Aorta (tissue), 5 donors: ENCODE measurements at regions not wholly inside any gene's neighbourhood (a gene's known extent, or its start where the extent isn't known, plus 50 kb on each side); places are given as distances from the start of the nearest gene placed in this dataset.

Experiments used
- ATAC-seq: fragments of 200-7000 bp; cut with Tn5 transposase; one replicate; pipeline ENCODE4 v1.9.1; 2022; ENCODE audit warnings: moderate library complexity; ENCODE audit not compliant: low FRiP score
- DNase-seq, 2 donors: peaks; one replicate each; pipeline ENCODE4 v3.0.0-alpha.2; 2020
- H3K27ac ChIP-seq, 2 donors: one replicate each; pipeline ENCODE4 v1.5.1; 2013; ENCODE audit warnings: low read length in 2 of 2, mild to moderate bottlenecking in 2 of 2, moderate library complexity in 2 of 2, control low read depth in 1 of 2, inconsistent platforms in 1 of 2, low read depth in 1 of 2
- H3K27me3 ChIP-seq, 2 donors: one replicate each; pipeline ENCODE4 v1.6.1; 2013; ENCODE audit warnings: control low read depth in 1 of 2, low read length in 1 of 2, mild to moderate bottlenecking in 1 of 2, moderate library complexity in 1 of 2; ENCODE audit not compliant: insufficient read depth in 2 of 2, control insufficient read depth in 1 of 2
- H3K36me3 ChIP-seq, 2 donors: one replicate each; pipeline ENCODE4 v1.6.1; 2013; ENCODE audit warnings: control low read depth in 1 of 2, low read length in 1 of 2, mild to moderate bottlenecking in 1 of 2; ENCODE audit not compliant: insufficient read depth in 2 of 2, control insufficient read depth in 1 of 2
- H3K4me1 ChIP-seq, 2 donors: one replicate each; pipeline ENCODE4 v1.6.1; 2013; ENCODE audit warnings: low read length in 2 of 2, control low read depth in 1 of 2, mild to moderate bottlenecking in 1 of 2, moderate library complexity in 1 of 2; ENCODE audit not compliant: insufficient read depth in 2 of 2, control insufficient read depth in 1 of 2
- H3K4me3 ChIP-seq, 2 donors: one replicate each; pipeline ENCODE4 v1.5.1; 2013; ENCODE audit warnings: low read length in 2 of 2, control low read depth in 1 of 2, mild to moderate bottlenecking in 1 of 2
- H3K9me3 ChIP-seq: one replicate; pipeline ENCODE4 v1.6.1; 2013; ENCODE audit warnings: mild to moderate bottlenecking, low read length; ENCODE audit not compliant: control insufficient read depth
- WGBS, 2 donors: extraction: QIAGEN DNeasy Blood & Tissue Kit; methylation state at CpG; one replicate each; pipeline ENCODE4 v1.1.7; 2013; 5-methylcytosine and 5-hydroxymethylcytosine counted together
- intact Hi-C, 2 donors: fragments of 100-400 bp; cut with DNase I; formaldehyde crosslinking; loops; one replicate each; pipeline versions ENCODE4 v1.14.2 to v1.15.0; 2022
- donor health status: healthy with polysubstance abuse.
- donor health status: Bipolar disorder and iron deficiency.
- donor health status: DM: no; HTN: no; CAD: no.
- donor health status: DM: no; HTN: no; CAD: no.
- donor health status: DM: yes; HTN: yes; CAD: no.

DNA sequence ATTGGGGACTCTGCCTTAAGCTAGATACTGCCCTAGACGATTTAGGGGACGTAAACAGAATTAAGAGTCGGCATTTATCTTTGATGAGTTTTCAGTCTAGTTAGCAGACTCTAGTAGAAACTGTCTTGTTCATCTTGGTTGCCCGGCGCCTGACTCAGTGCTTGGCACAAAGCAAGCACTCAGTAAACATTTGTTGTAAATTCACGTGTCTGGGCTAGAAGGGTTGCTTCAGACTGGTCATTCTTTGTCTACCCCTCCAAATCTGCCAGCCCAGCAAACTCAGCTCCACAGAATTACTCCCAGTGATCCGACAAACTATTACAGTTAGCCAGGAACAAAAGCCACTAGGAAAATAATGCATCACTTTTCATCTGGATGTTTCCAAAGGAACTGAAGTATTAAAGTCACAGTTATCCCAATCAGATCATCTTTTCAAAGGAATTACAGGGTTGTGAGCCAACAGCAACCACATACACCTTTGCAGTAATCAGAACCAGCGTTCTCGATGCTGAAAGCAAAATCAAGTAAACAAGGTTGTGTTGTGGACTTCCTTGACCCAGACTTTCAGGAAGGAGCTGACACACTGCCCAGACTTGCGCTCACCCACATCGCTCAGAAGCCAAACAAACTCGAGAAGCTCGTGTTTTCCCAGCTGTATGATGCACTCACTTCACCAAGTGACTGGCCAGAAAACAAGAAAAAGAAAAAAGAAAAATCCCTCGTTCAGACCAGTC is 66.5 kb upstream of the GADD45A start:
- intact Hi-C loops: loop anchor here in 1 of 2 donors (2.0 kb wide), 1 partner anchor 58 kb away; no protein-coding TSS in a partner anchor
- WGBS, 2 donors: 12 to 13% methylated on average over 14 of the region's 14 CpGs
- DNase-seq (peak; percentile 80 to 83), ATAC-seq (peak; percentile 93)
- H3K9me3 ChIP-seq: no peaks in the 10 kb centered on the region
- no peaks in the 10 kb centered on the region for H3K27me3 ChIP-seq
- H3K4me3 ChIP-seq: peak overlapping the region; percentile 17 to 26
- peak overlapping the region; percentile 84 to 95 for H3K27ac ChIP-seq
- H3K4me1 ChIP-seq: peaks cover 0 to 12% of the 10 kb centered on the region in 2 donors
- no peaks in the 10 kb centered on the region for H3K36me3 ChIP-seq

DNA sequence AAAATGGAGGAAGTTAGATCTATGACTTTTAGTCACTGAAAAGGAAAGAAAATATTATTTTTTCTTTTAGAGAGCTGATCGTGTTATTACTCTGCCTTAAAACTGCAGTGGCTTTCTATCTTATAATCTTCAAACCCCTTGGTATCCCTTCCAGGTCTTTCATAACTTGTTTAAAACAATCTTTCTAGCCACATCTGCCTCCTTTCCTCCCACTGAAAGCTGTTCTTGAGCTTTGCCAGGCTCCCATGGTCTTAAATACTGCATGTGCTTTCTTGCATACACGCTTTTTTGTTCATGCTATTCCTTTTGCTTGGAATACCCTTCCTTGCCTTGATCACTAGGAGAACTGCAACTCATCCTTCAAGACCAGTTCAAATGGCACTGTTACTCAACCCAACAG is 65.9 kb upstream of the GADD45A start:
- Histone ChIP-seq H3K9me3 (no peaks in the 10 kb centered on the region), H3K4me1 (peaks cover 0 to 12% of the 10 kb centered on the region in 2 donors), H3K36me3 (no peaks in the 10 kb centered on the region), H3K27me3 (no peaks in the 10 kb centered on the region), H3K27ac (peak overlapping the region; percentile 73 to 94), H3K4me3 (peak overlapping the region in 1 of 2 donors; percentile 26)
- intact Hi-C loops: loop anchor here in 1 of 2 donors (2.0 kb wide), 1 partner anchor 58 kb away; no protein-coding TSS in a partner anchor
- 5 to 7% methylated on average over 2 of the region's 2 CpGs for WGBS, 2 donors
- ATAC-seq (peak; percentile 42), DNase-seq (no peak)

DNA sequence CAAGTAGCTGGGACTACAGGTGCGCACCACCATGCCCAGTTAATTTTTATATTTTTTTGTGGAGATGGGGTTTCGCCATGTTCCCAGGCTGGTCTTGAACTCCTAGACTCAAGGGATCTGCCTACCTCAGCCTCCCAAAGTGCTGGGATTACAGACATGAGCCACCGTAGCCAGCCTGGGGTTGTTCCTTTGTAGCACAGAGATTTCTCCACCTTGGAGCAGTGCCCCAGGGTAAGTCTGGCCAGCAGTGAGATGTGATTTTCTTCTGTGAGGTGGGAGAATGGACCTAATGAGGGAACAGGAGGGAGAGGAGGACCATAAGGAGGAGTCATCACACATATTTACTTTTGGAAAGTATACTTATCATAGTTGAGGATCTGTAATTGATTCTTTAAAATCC is 61.1 kb upstream of the GADD45A start:
- DNase-seq: no peak
- 91 to 98% methylated on average over 3 of the region's 3 CpGs for WGBS, 2 donors
- intact Hi-C loops: no loop called here

DNA sequence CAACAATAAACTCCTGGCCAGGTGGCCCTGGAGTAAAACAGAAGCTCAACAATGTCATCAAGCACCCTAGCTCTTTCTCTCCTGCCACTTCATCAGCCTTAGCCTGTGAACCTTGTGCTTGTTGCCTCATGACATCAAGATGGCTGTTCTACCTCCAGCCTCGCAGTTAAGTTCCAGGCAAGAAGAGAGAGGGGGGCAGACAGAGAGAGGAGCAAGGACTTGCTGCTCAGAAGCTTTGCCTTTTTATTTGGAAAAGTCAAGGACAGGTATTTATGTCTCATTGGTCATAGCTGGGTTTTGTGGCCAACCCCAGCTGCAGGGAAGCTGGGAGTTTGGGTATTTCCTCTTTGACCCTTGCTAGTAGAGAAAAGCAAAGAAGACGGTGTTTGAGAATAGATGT is 60.3 kb upstream of the GADD45A start:
- H3K27ac ChIP-seq: no peak overlapping the region
- DNase-seq: no peak
- no peak for ATAC-seq
- intact Hi-C loops: no loop called here
- no peaks in the 10 kb centered on the region for H3K36me3 ChIP-seq
- H3K4me1 ChIP-seq: peaks cover 0 to 7% of the 10 kb centered on the region in 2 donors
- peaks cover 1% of the 10 kb centered on the region for H3K9me3 ChIP-seq
- no peaks in the 10 kb centered on the region for H3K27me3 ChIP-seq
- H3K4me3 ChIP-seq: no peak overlapping the region
- WGBS, 2 donors: 95 to 98% methylated on average over 2 of the region's 2 CpGs

More for the DNA sequence above, 61.1 kb upstream of the GADD45A start:
- no peak for ATAC-seq
- no peak overlapping the region for H3K4me3 ChIP-seq
- H3K36me3 ChIP-seq: no peaks in the 10 kb centered on the region
- peaks cover 1% of the 10 kb centered on the region for H3K9me3 ChIP-seq
- no peak overlapping the region for H3K27ac ChIP-seq
- H3K4me1 ChIP-seq: peaks cover 0 to 7% of the 10 kb centered on the region in 2 donors
- H3K27me3 ChIP-seq: no peaks in the 10 kb centered on the region

DNA sequence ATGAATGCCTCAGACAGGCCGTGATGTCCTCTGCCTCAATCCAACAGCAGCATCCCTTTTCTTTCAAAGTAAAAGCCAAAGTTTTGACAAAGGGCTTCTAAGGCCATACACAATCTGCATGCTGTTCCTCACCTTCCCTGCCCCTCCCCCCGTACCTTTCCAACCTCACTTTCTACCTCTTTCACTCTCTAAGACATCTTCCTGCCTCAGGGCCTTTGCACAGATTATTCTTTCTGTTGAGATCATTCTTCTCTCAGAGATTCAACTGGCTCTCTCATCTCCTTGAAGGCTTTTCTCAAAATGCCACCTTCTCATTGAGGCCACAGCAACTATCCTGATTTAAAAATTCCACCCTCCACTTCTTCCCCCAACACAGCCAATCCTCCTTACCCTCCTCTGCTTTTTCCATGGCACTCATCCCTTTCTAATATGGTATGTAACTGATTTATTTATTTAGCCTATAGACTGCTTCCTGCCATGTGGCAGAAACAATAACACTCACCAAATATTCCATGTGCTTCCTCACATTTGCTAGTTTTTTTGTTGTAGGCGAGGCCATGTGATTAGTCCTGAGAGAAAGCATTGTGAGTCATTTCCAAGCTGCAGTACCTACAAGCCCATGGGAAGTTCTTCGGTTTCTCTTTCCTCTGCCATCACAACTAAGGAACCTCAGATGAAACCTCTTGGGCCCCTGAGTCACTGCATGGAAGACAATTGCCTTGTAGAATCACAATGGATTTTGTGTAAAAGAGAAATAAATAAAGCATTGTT is 58.7 kb upstream of the GADD45A start:
- no peak for ATAC-seq
- intact Hi-C loops: no loop called here
- no peak overlapping the region for H3K27ac ChIP-seq
- peaks cover 1% of the 10 kb centered on the region for H3K9me3 ChIP-seq
- no peak for DNase-seq
- no peak overlapping the region for H3K4me3 ChIP-seq
- WGBS, 2 donors: 96 to 97% methylated on average over 4 of the region's 4 CpGs
- no peaks in the 10 kb centered on the region for H3K36me3 ChIP-seq
- H3K27me3 ChIP-seq: no peaks in the 10 kb centered on the region
- peaks cover 0 to 5% of the 10 kb centered on the region in 2 donors for H3K4me1 ChIP-seq

DNA sequence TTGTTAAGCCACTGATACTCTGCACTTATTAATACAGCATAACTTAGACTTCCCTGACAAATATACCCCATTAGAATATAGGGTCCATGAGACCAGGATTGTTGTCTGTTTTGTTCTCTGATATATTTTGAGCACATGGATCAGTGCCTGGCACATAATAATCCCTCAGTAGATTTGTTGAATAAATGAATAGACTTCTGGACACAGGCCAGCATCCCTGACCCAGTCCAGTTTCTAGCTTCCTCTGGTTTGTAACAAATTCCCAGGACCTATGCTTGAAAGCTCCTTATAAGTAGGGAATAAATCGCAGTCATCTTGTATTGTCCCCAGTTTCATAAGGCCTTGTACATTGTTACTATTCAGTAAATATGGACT is 58.2 kb upstream of the GADD45A start:
- 91 to 94% methylated on average over 1 of the region's 1 CpG for WGBS, 2 donors
- Histone ChIP-seq H3K4me1 (peaks cover 0 to 5% of the 10 kb centered on the region in 2 donors), H3K9me3 (peaks cover 1% of the 10 kb centered on the region), H3K27ac (no peak overlapping the region), H3K36me3 (no peaks in the 10 kb centered on the region), H3K27me3 (no peaks in the 10 kb centered on the region), H3K4me3 (no peak overlapping the region)
- no peak for DNase-seq
- no peak for ATAC-seq
- intact Hi-C loops: no loop called here

DNA sequence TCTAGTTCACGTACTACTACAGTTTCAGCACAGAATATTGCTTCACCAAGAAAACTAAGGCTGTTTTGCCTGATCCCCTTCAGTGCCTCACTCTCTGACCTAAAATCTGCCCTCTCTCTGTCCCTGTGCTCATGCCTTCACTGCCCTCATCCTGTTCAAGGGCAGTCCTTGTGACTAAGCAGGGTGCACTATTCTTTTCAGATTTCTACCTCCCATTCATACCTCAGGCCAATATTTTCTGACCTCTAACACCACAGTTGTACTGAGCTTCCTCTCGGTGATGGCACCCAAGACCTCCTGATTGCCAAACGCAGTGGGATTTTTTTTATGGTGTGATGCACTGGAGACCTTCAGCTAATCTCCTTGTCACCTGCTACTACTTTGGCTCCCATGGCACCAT is 57.7 kb upstream of the GADD45A start:
- 92 to 94% methylated on average over 3 of the region's 3 CpGs for WGBS, 2 donors
- ATAC-seq (no peak), DNase-seq (no peak)
- Histone ChIP-seq H3K36me3 (no peaks in the 10 kb centered on the region), H3K4me3 (no peak overlapping the region), H3K27ac (no peak overlapping the region), H3K4me1 (peaks cover 0 to 5% of the 10 kb centered on the region in 2 donors), H3K9me3 (peaks cover 1% of the 10 kb centered on the region), H3K27me3 (no peaks in the 10 kb centered on the region)
- intact Hi-C loops: no loop called here

DNA sequence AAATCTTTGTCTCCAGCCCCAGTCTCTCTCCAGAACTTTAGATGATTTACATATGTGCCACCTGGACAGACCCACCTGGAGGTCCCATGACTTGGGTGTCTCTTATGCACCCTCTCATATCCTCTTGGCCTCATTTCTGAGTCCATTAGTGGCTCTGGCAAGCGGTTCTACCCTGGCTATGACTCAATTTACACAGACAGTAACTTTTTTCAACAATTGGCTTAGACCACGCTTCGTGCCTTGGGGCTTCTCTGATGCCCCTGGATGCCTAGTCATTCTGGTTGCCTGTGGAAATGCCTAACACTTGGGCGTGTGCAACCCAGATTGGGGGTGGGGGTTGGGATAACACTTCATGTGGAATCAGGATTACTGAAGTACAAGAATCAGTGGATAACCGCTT is 57.1 kb upstream of the GADD45A start:
- no peak for ATAC-seq
- Histone ChIP-seq H3K27ac (no peak overlapping the region), H3K27me3 (no peaks in the 10 kb centered on the region), H3K4me3 (no peak overlapping the region), H3K9me3 (peaks cover 1% of the 10 kb centered on the region), H3K36me3 (no peaks in the 10 kb centered on the region), H3K4me1 (peaks cover 0 to 5% of the 10 kb centered on the region in 2 donors)
- no peak for DNase-seq
- WGBS, 2 donors: 82 to 84% methylated on average over 5 of the region's 5 CpGs
- intact Hi-C loops: no loop called here
